ENCODE measurements at regions not wholly inside any gene's neighbourhood (a gene's known extent, or its start where the extent isn't known, plus 50 kb on each side); places are given as distances from the start of the nearest gene placed in this dataset.

DNA sequence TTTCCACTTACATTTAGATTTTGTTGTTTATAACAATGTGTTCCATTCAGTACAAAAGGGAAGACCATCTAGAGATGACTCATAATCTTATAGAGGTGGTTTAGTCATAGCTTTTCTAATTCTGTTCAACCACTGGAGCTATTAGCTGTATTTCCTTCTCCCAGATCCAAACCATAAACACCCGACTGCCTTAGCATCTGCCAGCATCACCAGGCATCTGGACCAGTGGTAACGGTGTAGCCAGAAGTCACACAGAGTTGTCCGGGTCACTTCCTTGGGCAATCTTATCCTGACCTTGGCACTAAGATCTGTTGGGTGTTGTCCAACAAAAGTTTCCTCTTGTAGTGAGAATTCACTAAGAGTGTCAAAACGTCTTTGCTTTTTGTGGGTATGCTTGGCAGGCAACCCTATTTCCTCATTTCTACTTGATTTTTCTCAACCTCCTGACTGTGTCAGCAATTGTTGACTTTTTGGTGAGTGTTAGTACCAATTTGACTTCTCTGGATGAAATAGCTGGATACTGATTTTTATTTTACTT, 372.1 kb upstream of the B3GALT2 start:
- CTCF ChIA-PET (ENCODE audit: low intra/inter-chr PET ratio): no interaction called here
- H3K36me3 ChIP-seq (ENCODE audit: control insufficient read depth, insufficient read depth, low read length): no peaks in the 10 kb centered on the region
- no peaks in the 10 kb centered on the region for H3K79me2 ChIP-seq (ENCODE audit: control insufficient read depth, insufficient read depth, low read length)
- no peak overlapping the region for H3K4me2 ChIP-seq (ENCODE audit: insufficient read depth, low read length)
- 0 out of 2 replicates have a peak, but pooled peaks have one; percentile 0 for TF ChIP-seq ZNF316 (IDR thresholded peaks at IDR 0.05)
- TF ChIP-seq ZNF3 (CRISPR knock-in tag; IDR thresholded peaks at IDR 0.05): no peak
- H3K9me1 ChIP-seq (ENCODE audit: control insufficient read depth, insufficient read depth, low read length): no peaks in the 10 kb centered on the region
- H3K4me3 ChIP-seq: no peak overlapping the region
- BruUV-seq (replicated peaks): no TSS peak
- no peak overlapping the region for H2AFZ ChIP-seq (ENCODE audit: low read depth, low read length)
- FAIRE-seq (no peak), DNase-seq (ENCODE audit: extremely low read depth in 1 of 4, low spot score in 3 of 4) (no peak), ATAC-seq (no peak)
- H3K27me3 ChIP-seq (ENCODE audit: control insufficient read depth in 2 of 2, insufficient read depth in 2 of 2, low read length in 2 of 2): no peaks in the 10 kb centered on the region
- no peaks in the 10 kb centered on the region for H3K9me3 ChIP-seq (replicated peaks; ENCODE audit: control insufficient read depth, insufficient read depth, low read depth, low read length)
- no peak overlapping the region for H3K9ac ChIP-seq (ENCODE audit: insufficient read depth in 1 of 2, low read depth in 2 of 2, low read length in 2 of 2)
- H3K27ac ChIP-seq (ENCODE audit: extremely low read depth, low read depth, low read length): no peak overlapping the region
- in situ Hi-C loops (cut with MboI) (no loop called here), intact Hi-C loops (cut with micrococcal nuclease) (no loop called here)
- POLR2A ChIA-PET: no interaction called here
- H4K20me1 ChIP-seq (replicated peaks; ENCODE audit: control insufficient read depth, insufficient read depth, low read length): no peaks in the 10 kb centered on the region
- no peaks in the 10 kb centered on the region for H3K4me1 ChIP-seq (replicated peaks in 1 of 2; ENCODE audit: control insufficient read depth in 2 of 2, insufficient read depth in 2 of 2, low read length in 2 of 2)
- WGBS (ENCODE audit: insufficient coverage, low coverage, missing lambda C conversion rate): 4% methylated on average over 4 of the region's 4 CpGs

DNA sequence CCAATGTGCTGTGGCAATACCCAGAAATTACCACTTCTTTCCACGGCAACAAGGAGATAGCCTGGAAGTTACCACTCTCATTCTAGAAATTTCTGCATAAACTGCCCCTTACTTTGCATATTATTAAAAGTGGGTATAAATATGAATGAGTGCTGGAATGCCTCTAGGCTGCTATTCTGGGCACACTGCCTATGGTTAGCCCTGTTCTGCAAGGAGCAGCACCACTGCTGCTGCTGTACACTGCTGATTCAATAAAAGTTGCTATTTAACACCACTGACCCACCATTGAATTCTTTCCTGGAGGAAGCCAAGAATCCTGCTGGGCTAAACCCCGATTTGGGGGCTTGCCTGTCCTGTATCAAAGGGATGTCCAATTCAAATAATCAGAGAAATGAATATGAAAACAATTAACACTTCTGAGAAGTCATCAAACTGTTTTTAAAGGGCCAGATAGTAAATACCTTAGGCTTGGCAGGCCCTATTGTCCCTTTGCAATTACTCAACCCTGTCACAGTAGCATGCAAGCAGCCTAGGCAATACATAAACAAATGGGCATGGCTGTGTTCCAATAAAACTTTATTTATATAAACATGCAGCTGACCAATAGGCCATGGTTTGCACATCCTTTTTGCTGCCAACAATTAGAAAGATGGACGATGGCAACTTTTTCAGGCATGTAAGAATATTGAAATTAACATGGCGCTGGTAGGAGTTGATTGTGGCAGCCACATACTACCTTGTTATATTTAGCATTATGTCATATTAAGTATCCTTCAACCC, 369.4 kb upstream of the B3GALT2 start:
- no peak for DNase-seq (ENCODE audit: extremely low read depth in 1 of 4, low spot score in 3 of 4)
- Histone ChIP-seq H4K20me1 (replicated peaks; ENCODE audit: control insufficient read depth, insufficient read depth, low read length) (no peaks in the 10 kb centered on the region), H3K4me2 (ENCODE audit: insufficient read depth, low read length) (no peak overlapping the region), H3K27ac (ENCODE audit: extremely low read depth, low read depth, low read length) (no peak overlapping the region), H3K9me3 (replicated peaks; ENCODE audit: control insufficient read depth, insufficient read depth, low read depth, low read length) (no peaks in the 10 kb centered on the region), H3K27me3 (ENCODE audit: control insufficient read depth in 2 of 2, insufficient read depth in 2 of 2, low read length in 2 of 2) (no peaks in the 10 kb centered on the region), H2AFZ (ENCODE audit: low read depth, low read length) (no peak overlapping the region), H3K79me2 (ENCODE audit: control insufficient read depth, insufficient read depth, low read length) (no peaks in the 10 kb centered on the region), H3K4me1 (replicated peaks in 1 of 2; ENCODE audit: control insufficient read depth in 2 of 2, insufficient read depth in 2 of 2, low read length in 2 of 2) (no peaks in the 10 kb centered on the region), H3K9ac (ENCODE audit: insufficient read depth in 1 of 2, low read depth in 2 of 2, low read length in 2 of 2) (no peak overlapping the region), H3K36me3 (ENCODE audit: control insufficient read depth, insufficient read depth, low read length) (no peaks in the 10 kb centered on the region), H3K4me3 (no peak overlapping the region), H3K9me1 (ENCODE audit: control insufficient read depth, insufficient read depth, low read length) (no peaks in the 10 kb centered on the region)
- FAIRE-seq: no peak
- no peak for ATAC-seq
- 1% methylated on average over 4 of the region's 4 CpGs for WGBS (ENCODE audit: insufficient coverage, low coverage, missing lambda C conversion rate)
- in situ Hi-C loops (cut with MboI): no loop called here
- CTCF ChIA-PET (ENCODE audit: low intra/inter-chr PET ratio): no interaction called here
- POLR2A ChIA-PET: no interaction called here
- intact Hi-C loops (cut with micrococcal nuclease): no loop called here
- BruUV-seq (replicated peaks): no TSS peak
- TF ChIP-seq HMG20B (CRISPR knock-in tag; IDR thresholded peaks at IDR 0.05) (no peak), NR0B1 (IDR thresholded peaks at IDR 0.05; ENCODE audit: partially characterized antibody) (no peak), NCOA1 (IDR thresholded peaks at IDR 0.05; ENCODE audit: low read depth) (no peak), POLR2A (conservative IDR thresholded peaks at IDR 0.05) (no peak), EP300 (IDR thresholded peaks at IDR 0.05; ENCODE audit: low read length) (no peak)

All from K562 (cell line).